SK-N-SH (cell line): ENCODE measurements at regions not wholly inside any gene's neighbourhood (a gene's known extent, or its start where the extent isn't known, plus 50 kb on each side); places are given as distances from the start of the nearest gene placed in this dataset.

Experiments used
- GABPA ChIP-seq: IDR thresholded peaks from 2 replicates; pipeline ENCODE4 v1.4.0; 2012; ENCODE audit warnings: low read depth, mild to moderate bottlenecking
- POLR2AphosphoS5 ChIP-seq: IDR thresholded peaks from 2 replicates; pipeline ENCODE4 v1.6.1; 2012; ENCODE audit warnings: low read depth, low read length
- RFX5 ChIP-seq: IDR thresholded peaks from 2 replicates; pipeline ENCODE4 v1.6.1; 2012; ENCODE audit warnings: mild to moderate bottlenecking, improper control_type of control experiment, low read length
- TEAD4 ChIP-seq: IDR thresholded peaks from 2 replicates; pipeline ENCODE4 v1.4.0; 2012; ENCODE audit warnings: mild to moderate bottlenecking, borderline replicate concordance; ENCODE audit not compliant: insufficient read depth
- TF ChIP-seq, protein P1 (sequence below): IDR thresholded peaks from 2 replicates; pipeline ENCODE4 v1.4.0; 2012; ENCODE audit warnings: low read depth, borderline replicate concordance
- TF ChIP-seq, protein P2 (sequence below): fragments of 200-600 bp; sonication (generic); IDR thresholded peaks from 2 replicates; pipeline ENCODE4 v1.6.1; 2017; ENCODE audit warnings: antibody characterized with exemption, mild to moderate bottlenecking, moderate library complexity
- TF ChIP-seq, protein P3 (sequence below): IDR thresholded peaks from 2 replicates; pipeline ENCODE4 v1.4.0; 2012; ENCODE audit warnings: low read depth

DNA sequence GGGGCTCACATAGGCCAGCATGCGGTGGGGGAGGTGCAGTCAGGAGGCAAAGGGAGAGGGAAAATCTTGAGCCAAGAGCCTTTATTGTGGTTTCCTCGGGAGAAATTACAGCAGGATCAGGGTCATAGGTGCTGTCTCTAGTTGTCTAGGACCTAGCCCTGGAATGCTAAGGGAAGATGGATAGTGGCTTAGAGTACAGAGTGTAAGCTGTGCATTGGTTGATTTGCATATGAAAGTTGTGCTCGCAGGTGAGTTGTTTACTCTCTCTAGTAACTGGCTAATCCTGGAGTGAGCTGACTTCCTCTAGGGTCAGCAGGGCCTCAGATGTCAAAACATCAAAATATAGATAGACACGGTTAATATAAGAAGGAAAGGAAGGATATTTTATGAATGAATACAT lies 877.7 kb downstream of the TLE4 start:
- TF ChIP-seq TEAD4, result no peak
- TF ChIP-seq, protein P1, sequence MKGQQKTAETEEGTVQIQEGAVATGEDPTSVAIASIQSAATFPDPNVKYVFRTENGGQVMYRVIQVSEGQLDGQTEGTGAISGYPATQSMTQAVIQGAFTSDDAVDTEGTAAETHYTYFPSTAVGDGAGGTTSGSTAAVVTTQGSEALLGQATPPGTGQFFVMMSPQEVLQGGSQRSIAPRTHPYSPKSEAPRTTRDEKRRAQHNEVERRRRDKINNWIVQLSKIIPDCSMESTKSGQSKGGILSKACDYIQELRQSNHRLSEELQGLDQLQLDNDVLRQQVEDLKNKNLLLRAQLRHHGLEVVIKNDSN, result no peak
- TF ChIP-seq POLR2AphosphoS5, result no peak
- TF ChIP-seq, protein P2, sequence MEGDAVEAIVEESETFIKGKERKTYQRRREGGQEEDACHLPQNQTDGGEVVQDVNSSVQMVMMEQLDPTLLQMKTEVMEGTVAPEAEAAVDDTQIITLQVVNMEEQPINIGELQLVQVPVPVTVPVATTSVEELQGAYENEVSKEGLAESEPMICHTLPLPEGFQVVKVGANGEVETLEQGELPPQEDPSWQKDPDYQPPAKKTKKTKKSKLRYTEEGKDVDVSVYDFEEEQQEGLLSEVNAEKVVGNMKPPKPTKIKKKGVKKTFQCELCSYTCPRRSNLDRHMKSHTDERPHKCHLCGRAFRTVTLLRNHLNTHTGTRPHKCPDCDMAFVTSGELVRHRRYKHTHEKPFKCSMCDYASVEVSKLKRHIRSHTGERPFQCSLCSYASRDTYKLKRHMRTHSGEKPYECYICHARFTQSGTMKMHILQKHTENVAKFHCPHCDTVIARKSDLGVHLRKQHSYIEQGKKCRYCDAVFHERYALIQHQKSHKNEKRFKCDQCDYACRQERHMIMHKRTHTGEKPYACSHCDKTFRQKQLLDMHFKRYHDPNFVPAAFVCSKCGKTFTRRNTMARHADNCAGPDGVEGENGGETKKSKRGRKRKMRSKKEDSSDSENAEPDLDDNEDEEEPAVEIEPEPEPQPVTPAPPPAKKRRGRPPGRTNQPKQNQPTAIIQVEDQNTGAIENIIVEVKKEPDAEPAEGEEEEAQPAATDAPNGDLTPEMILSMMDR, result no peak
- no peak for TF ChIP-seq GABPA
- TF ChIP-seq, protein P3, sequence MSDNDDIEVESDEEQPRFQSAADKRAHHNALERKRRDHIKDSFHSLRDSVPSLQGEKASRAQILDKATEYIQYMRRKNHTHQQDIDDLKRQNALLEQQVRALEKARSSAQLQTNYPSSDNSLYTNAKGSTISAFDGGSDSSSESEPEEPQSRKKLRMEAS, result no peak
- no peak for TF ChIP-seq RFX5
